Right lobe of liver (tissue), 4 donors: ENCODE measurements at regions not wholly inside any gene's neighbourhood (a gene's known extent, or its start where the extent isn't known, plus 50 kb on each side); places are given as distances from the start of the nearest gene placed in this dataset.

Experiments used
- POLR2A ChIP-seq: fragments of 450-650 bp; IDR thresholded peaks from one replicate; pipeline ENCODE4 v1.6.1; 2017; ENCODE audit warnings: antibody characterized with exemption, mild to moderate bottlenecking
- TF ChIP-seq, protein P1 (sequence below), 4 donors: fragments of 200-600 bp in 3 of 4; fragments of 450-650 bp in 1 of 4; IDR thresholded peaks; one replicate each; pipeline versions ENCODE4 v1.5.1 to v1.8.0; 2016 to 2022; ENCODE audit warnings: antibody characterized with exemption in 4 of 4, mild to moderate bottlenecking in 2 of 4
- donor health status: DM: no; HTN: no; CAD: no.
- donor health status: DM: no; HTN: no; CAD: no.
- donor health status: DM: no; HTN: yes; CAD: no.

DNA sequence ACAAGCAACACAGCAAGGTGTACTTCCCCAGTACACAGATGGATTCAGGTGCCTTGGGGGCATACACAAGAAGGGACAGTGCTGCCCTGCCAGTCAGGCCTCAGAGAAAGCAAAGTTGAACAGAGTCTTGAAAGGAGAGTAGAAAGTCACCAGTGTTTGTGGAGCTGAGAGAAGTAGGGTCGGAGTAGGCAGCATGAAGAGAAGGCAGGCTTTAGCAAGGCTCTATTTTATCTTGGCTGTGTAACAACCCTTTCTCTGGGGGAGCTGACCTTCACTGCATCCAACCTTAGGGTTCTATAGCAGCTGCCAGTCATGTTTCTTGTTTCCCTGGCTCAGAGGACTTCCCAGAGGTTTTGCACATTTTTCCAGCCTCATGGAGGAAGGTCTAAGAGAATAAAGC lies 77.4 kb upstream of the BLID start:
- TF ChIP-seq, protein P1, sequence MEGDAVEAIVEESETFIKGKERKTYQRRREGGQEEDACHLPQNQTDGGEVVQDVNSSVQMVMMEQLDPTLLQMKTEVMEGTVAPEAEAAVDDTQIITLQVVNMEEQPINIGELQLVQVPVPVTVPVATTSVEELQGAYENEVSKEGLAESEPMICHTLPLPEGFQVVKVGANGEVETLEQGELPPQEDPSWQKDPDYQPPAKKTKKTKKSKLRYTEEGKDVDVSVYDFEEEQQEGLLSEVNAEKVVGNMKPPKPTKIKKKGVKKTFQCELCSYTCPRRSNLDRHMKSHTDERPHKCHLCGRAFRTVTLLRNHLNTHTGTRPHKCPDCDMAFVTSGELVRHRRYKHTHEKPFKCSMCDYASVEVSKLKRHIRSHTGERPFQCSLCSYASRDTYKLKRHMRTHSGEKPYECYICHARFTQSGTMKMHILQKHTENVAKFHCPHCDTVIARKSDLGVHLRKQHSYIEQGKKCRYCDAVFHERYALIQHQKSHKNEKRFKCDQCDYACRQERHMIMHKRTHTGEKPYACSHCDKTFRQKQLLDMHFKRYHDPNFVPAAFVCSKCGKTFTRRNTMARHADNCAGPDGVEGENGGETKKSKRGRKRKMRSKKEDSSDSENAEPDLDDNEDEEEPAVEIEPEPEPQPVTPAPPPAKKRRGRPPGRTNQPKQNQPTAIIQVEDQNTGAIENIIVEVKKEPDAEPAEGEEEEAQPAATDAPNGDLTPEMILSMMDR (IDR thresholded peaks at IDR 0.05), result no peak
- no peak for TF ChIP-seq POLR2A
